Body of pancreas (tissue), 4 donors: ENCODE measurements at regions not wholly inside any gene's neighbourhood (a gene's known extent, or its start where the extent isn't known, plus 50 kb on each side); places are given as distances from the start of the nearest gene placed in this dataset.

ENCODE experiments used
- ATAC-seq: fragments of 150-250 bp; one replicate; pipeline ENCODE4 v1.9.1; 2016
- DNase-seq, 4 donors: peaks; one replicate each; pipeline ENCODE4 v3.0.0-alpha.2; 2019
- H3K27ac ChIP-seq, 4 donors: fragments of 200-600 bp; sonication (generic); 1 replicate in 3 of 4; 2 replicates in 1 of 4; pipeline versions ENCODE4 v1.5.1 to v1.6.1; 2016 to 2019; ENCODE audit warnings: mild to moderate bottlenecking in 1 of 4, mixed read lengths in 1 of 4, moderate library complexity in 1 of 4
- H3K27me3 ChIP-seq, 2 donors: fragments of 200-600 bp; sonication (generic); one replicate each; pipeline ENCODE4 v1.6.0; 2016; ENCODE audit warnings: mild to moderate bottlenecking in 1 of 2
- H3K36me3 ChIP-seq, 2 donors: fragments of 200-600 bp; sonication (generic); replicated peaks in 1 of 2; 2 replicates each; pipeline ENCODE4 v1.5.1; 2016; ENCODE audit warnings: low read depth in 2 of 2; ENCODE audit not compliant: insufficient read depth in 1 of 2
- H3K4me1 ChIP-seq: fragments of 200-600 bp; sonication (generic); one replicate; pipeline ENCODE4 v1.6.0; 2016
- H3K4me3 ChIP-seq, 2 donors: fragments of 200-600 bp; sonication (generic); 1 replicate in 1 of 2; 2 replicates in 1 of 2; pipeline ENCODE4 v1.5.1; 2016 to 2019
- H3K9me3 ChIP-seq, 3 donors: fragments of 200-600 bp; sonication (generic); 1 replicate in 2 of 3; 2 replicates in 1 of 3; pipeline ENCODE4 v1.5.1; 2016
- POLR2A ChIP-seq, 3 donors: fragments of 450-650 bp; IDR thresholded peaks; one replicate each; pipeline ENCODE4 v1.6.1; 2016; ENCODE audit warnings: antibody characterized with exemption in 3 of 3, mild to moderate bottlenecking in 2 of 3
- WGBS, 2 donors: methylation state at CpG; one replicate each; pipeline ENCODE4 v1.1.5; 2017; 5-methylcytosine and 5-hydroxymethylcytosine counted together
- intact Hi-C: fragments of 100-400 bp; cut with DNase I; formaldehyde crosslinking; loops from one replicate; pipeline ENCODE4 v1.15.1; 2023
- TF ChIP-seq, protein P1 (sequence below), 7 experiments: fragments of 450-650 bp in 4 of 7; fragments of 200-600 bp in 3 of 7; sonication (generic) in 3 of 7; IDR thresholded peaks; one replicate each; pipeline ENCODE4 v1.5.1; 2016 to 2019; ENCODE audit warnings: antibody characterized with exemption in 7 of 7

DNA sequence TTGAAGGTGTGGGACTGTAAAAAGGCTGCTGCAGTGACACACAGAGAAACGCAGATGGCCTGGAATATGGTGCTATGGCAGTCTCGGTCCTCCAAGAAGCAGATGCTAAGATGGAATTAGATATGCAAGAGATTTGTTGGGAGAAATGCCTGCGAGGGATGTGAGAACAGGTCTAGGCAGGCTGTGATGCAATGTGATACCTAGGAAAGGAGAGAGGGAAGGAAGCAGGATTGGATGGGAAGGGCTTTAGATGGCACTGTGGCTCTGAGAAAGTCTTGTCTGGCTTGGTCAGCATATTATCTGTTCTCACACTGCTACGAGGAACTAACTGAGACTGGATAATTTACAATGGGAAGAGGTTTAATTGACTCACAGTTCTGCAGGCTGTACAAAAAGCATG is 374.4 kb downstream of the BCAT1 start:
- 63 to 70% methylated on average over 4 of the region's 4 CpGs for WGBS, 2 donors
- Histone ChIP-seq H3K4me3 (no peak overlapping the region), H3K27ac (no peak overlapping the region), H3K9me3 (no peaks in the 10 kb centered on the region), H3K27me3 (no peaks in the 10 kb centered on the region), H3K4me1 (no peaks in the 10 kb centered on the region), H3K36me3 (no peaks in the 10 kb centered on the region)
- intact Hi-C loops = no loop called here
- ATAC-seq = no peak
- TF ChIP-seq, protein P1, sequence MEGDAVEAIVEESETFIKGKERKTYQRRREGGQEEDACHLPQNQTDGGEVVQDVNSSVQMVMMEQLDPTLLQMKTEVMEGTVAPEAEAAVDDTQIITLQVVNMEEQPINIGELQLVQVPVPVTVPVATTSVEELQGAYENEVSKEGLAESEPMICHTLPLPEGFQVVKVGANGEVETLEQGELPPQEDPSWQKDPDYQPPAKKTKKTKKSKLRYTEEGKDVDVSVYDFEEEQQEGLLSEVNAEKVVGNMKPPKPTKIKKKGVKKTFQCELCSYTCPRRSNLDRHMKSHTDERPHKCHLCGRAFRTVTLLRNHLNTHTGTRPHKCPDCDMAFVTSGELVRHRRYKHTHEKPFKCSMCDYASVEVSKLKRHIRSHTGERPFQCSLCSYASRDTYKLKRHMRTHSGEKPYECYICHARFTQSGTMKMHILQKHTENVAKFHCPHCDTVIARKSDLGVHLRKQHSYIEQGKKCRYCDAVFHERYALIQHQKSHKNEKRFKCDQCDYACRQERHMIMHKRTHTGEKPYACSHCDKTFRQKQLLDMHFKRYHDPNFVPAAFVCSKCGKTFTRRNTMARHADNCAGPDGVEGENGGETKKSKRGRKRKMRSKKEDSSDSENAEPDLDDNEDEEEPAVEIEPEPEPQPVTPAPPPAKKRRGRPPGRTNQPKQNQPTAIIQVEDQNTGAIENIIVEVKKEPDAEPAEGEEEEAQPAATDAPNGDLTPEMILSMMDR (IDR thresholded peaks at IDR 0.05) = no peak
- no peak for DNase-seq

DNA sequence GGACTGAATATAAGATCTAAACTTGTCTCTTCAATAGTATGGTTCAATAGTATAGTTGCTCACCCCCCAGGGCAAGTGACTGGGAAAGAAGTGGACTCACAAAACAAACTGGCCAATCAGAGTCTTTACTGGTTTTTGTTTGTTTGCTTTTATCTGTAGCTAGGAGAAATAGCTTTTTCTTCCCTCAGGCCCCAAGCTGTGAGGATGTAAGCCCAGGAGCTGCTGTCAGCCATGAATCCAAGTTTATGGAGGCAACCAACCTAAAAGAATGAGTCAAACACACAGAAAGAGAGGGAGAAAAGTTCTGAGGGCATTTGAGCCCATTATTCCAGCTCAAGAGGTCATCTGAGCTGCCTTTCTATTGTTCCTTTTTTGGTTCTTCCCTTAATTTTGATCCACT is 375.3 kb downstream of the BCAT1 start:
- Histone ChIP-seq H3K4me1 (no peaks in the 10 kb centered on the region), H3K27me3 (no peaks in the 10 kb centered on the region), H3K4me3 (no peak overlapping the region), H3K9me3 (no peaks in the 10 kb centered on the region), H3K36me3 (no peaks in the 10 kb centered on the region), H3K27ac (no peak overlapping the region)
- no peak for ATAC-seq
- TF ChIP-seq, protein P1 (IDR thresholded peaks at IDR 0.05) = no peak
- TF ChIP-seq POLR2A (IDR thresholded peaks at IDR 0.05) = no peak
- DNase-seq = no peak
- intact Hi-C loops = no loop called here

DNA sequence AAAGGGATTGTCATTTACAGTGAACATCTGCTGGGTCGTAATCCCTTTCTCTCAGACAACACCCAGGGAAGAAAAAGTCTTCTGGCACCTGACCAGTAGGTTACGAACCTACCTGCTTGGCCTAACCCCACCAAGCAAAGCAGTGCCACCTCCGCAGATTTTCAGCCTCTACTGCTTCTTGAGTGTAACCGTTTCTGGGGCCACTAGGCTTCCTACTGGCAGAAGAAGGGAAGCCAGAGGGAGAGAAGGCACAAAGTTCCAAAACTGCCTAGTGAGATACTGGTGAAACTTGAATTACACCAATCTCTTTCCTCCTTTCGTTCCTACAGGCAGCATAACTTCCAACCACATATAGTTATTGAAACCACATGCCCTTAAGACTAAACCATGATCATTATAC is 383.6 kb downstream of the BCAT1 start:
- intact Hi-C loops = no loop called here
- H3K27ac ChIP-seq = no peak overlapping the region
- no peak for TF ChIP-seq POLR2A (IDR thresholded peaks at IDR 0.05)
- TF ChIP-seq, protein P1 (IDR thresholded peaks at IDR 0.05) = no peak
- no peak for ATAC-seq
- peaks cover 16% of the 10 kb centered on the region for H3K4me1 ChIP-seq
- WGBS, 2 donors = 86 to 91% methylated on average over 5 of the region's 5 CpGs
- H3K4me3 ChIP-seq = no peak overlapping the region
- DNase-seq = no peak
- no peaks in the 10 kb centered on the region for H3K9me3 ChIP-seq
- no peaks in the 10 kb centered on the region for H3K27me3 ChIP-seq
- H3K36me3 ChIP-seq = no peaks in the 10 kb centered on the region

DNA sequence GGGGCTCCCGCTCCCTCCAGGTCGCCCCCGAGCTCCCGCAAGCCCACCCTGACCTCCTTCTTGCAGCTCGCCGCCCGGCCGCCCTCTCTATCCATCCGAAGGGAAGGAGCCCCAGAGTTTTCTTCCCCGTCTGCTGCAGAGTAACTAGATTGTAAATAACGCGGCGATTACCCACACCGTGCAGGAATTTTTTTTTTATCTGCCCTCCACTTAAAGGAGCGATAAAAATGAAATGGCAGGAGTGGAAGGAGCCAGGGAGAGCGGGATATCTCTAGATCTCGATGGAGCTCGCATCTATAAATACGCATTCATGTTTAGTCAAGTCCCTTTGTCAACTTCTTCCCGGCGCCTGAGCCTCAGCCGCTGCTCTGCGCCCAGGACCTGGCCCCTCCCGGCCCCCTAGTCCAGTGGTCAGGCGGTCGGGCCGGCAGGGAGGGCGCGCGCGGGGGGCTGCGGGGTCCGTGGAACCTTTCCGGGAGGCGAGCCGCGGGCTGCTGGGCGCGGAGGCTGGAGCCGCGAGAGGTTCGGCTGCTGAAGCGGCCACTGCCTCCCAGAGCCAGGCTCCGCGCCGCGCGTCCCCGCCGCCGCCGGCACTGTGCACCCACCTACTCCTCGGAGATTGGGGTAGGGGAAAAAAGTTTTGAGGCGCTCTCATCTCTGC is 386.0 kb downstream of the BCAT1 start:
- peak; percentile 29 for ATAC-seq
- Histone ChIP-seq H3K36me3 (no peaks in the 10 kb centered on the region), H3K9me3 (no peaks in the 10 kb centered on the region), H3K4me3 (peak overlapping the region in 1 of 2 donors; percentile 59), H3K27me3 (no peaks in the 10 kb centered on the region), H3K27ac (peak overlapping the region in 1 of 4 donors; percentile 13), H3K4me1 (peaks cover 16% of the 10 kb centered on the region)
- intact Hi-C loops = no loop called here
- TF ChIP-seq POLR2A (IDR thresholded peaks at IDR 0.05) = no peak
- TF ChIP-seq, protein P1 (IDR thresholded peaks at IDR 0.05) = no peak
- WGBS, 2 donors = 0 to 1% methylated on average over 36 to 42 of the region's 54 CpGs
- DNase-seq = peak in 2 of 4 donors; percentile 13 to 17
